HG02678 (cell line): ENCODE measurements at regions not wholly inside any gene's neighbourhood (a gene's known extent, or its start where the extent isn't known, plus 50 kb on each side); places are given as distances from the start of the nearest gene placed in this dataset.
"Not testable (repeated sequence)": the region's sequence is repeated elsewhere in the genome, so short reads cannot be mapped to it uniquely, and the experiment has no call there.

Experiments used
- ATAC-seq: cut with Tn5 transposase; IDR thresholded peaks from one replicate; pipeline ENCODE4 v1.9.1; 2021; ENCODE audit warnings: mild to moderate bottlenecking, moderate library complexity; ENCODE audit not compliant: unreplicated experiment

- no peak for ATAC-seq
These were observed 618.4 kb downstream of the CDH9 start for GRCh38 chr5:26419987-26420386.

DNA sequence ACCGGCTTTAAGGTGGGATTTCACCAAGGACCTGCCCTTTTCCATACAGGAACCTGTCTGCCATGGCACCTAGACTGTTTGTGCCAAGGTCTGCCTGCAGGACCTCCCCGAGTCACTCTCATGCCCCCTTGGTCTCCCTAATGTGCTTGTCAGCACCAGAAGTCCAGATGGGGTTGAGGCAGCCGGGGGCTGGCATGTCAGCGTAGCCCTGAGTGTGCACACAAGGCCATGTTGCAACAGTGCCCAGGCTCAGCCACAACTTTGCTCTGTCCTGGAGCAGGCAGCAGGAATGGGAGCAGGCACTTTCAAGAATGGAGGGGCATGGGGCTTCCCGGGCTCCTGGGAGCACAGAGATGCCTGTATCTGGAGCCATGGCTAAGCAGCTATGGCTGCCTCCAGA is 621.5 kb downstream of the CDH9 start:
- ATAC-seq = no peak

DNA sequence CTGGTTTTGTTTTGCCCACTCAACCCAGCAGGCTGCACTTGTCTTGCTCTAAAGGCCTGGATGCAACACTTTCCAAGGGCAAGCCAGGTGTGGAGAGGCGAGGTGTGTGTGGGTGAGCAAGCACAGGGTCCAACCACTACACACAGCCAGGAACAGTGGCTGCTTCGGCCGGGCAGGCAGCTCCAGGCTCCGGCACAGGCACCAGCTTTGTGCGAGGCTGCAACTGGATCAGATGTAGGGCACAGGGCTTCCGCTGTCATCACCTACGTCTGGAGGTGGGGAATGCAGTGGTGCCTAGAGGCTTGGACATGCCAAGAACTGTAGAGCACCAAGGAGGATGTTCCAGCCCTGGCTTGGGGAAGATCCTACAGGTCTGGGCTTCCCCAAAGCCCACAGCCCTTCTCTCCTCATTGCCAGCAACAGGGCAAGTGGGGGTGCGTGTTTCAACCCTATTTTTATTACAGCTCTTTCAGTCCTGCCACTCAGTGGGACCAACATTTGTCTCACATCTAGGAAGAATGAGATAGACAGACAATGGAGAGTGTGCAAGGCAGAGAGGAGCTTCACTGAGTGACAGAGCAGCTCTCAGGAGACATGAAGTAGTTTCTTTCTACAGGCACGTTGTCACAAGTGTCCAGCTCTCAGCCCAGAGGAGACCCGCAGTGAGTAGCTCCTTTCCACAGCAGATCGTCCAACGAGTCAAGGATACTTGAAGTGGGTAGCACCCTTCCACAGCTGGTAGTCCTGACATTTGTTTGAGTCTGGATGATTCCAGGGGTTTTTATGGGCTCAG is 622.2 kb downstream of the CDH9 start:
- ATAC-seq = no peak

DNA sequence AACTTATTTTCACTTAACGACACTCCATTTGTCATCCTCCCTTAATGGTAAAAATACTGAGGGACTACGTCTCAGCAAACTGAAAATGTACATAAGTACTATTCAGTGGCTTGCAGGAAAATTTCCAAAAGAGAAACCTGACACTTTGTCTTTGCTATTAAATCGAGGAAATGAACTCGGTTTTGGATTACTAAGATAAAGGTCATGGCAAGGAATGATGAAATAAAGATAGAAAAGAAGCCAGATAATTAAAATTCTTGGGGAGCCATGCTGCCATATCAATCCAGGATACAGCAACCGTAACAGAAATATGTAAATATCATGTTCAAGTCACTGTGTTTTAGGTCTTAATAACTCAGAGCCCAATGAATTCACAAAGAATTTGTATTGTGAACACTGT is 647.8 kb downstream of the CDH9 start:
- no peak for ATAC-seq

- no peak for ATAC-seq
These were observed 649.4 kb downstream of the CDH9 start for GRCh38 chr5:26388976-26389375.

DNA sequence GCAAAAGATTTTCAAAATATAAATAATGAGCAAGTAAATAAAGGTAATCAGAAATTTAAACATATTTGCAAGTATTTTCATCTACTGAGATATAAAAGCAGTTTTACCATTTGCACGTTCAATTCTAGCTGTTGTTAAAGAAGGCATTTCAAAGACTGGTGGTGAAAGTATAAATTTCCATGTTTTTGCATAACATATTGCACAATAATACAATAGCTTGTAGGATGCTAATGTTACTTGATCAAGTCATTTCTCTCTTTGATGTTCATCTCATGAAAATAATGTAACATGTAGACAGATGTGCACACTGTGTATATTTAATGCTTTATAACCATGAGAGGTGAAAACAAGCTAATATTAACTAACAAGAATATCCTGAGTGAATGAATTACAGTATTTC is 651.9 kb downstream of the CDH9 start:
- no peak for ATAC-seq

GRCh38 chr5:26364624-26365023 is 673.8 kb downstream of the CDH9 start:
- not testable (repeated sequence) for ATAC-seq

GRCh38 chr5:26343801-26344325 is 694.5 kb downstream of the CDH9 start:
- ATAC-seq = no peak

DNA sequence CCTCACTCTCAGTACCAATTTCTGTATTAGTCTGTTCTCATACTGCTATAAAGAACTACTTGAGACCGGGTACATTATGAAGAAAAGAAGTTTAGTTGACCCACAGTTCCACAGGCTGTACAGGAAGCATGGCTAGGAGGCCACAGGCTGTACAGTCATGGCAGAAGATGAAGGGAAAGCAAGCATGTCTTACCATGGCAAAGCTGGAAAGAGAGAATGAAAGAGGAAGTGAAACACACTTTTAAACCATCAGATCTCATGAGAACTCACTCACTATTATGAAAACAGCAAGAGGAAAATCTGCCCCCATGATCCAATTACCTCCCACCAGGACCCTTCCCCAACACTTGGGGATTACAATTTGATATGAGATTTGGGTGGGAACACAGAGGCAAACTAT is 698.8 kb downstream of the CDH9 start:
- ATAC-seq = no peak

DNA sequence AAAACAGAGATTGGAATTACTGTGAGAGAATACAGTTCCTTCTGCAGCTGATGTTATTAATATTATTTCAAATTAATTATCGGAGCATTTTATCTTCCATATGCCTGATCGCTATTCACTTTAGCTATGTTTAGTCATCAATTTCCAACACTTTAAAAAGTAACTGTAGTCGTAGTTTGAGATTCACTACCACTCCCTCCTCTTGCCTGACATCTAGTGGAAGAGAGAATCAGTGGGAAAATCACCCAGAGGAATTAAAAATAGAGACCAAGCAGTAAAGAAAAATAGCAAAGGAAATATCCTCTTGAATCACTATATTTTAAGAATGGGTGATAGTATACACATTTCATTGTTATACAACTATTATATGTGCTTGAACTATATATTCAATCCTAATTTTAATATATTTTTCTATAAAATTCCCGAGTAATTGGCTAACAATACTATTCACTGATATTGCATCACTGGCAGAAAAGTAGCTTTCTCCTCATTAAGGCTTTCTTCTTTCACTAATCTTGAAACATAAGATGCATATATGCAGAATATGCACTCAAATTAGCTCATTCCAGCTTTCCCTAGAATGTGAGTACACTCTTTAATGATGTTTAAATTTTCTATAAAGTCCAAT is 708.7 kb downstream of the CDH9 start:
- ATAC-seq = no peak

DNA sequence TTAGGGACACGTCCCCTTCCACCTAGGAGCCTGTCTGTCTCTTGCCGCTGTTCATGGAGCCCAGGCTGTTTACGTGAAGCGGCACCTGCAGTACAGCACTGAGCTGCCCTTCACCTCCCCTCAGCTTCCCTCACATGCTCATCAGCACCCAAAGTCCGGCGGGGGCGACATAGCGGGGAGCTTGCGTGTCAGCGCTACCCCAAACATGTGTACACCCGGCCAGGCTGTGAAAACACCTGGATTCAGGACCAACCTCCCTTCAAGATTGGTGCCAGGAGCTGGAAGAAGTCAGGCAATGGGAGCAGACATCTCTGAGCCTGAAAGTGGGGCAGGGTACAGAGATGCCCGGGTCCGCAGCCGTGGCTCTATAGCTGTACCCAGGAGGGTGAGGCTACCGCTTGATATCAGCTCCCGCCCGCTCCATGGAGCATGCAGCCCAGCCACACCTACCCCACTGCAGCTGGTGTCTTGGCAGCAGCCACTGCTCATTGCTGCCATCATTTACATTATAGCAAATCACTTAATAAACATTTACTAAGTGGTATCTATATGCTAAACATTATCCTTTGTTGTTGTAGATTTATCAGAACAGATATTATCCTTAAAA is 712.1 kb downstream of the CDH9 start:
- no peak for ATAC-seq

- ATAC-seq = not testable (repeated sequence)
These were observed 713.0 kb downstream of the CDH9 start for GRCh38 chr5:26325432-26325831.

DNA sequence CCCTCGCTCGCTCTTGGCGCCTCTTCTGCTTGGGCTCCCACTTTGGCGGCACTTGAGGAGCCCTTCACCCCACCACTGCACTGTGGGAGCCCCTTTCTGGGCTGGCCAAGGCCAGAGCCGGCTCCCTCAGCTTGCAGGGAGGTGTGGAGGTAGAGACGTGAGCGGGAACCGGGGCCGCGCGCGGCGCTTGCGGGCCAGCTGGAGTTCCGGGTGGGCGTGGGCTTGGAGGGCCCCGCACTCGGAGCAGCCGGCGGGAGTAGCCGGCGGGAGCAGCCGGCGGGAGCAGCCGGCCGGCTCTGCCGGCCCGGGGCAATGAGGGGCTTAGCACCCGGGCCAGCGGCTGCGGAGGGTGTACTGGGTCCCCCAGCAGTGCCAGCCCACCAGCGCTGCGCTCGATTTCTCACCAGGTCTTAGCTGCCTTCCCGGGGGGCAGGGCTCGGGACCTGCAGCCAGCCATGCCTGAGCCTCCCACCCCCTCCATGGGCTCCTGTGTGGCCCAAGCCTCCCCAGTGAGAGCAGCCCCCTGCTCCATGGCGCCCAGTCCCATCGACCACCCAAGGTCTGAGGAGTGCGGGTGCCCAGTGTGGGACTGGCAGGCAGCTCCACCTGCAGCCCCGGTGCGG is 714.0 kb downstream of the CDH9 start:
- not testable (repeated sequence) for ATAC-seq

DNA sequence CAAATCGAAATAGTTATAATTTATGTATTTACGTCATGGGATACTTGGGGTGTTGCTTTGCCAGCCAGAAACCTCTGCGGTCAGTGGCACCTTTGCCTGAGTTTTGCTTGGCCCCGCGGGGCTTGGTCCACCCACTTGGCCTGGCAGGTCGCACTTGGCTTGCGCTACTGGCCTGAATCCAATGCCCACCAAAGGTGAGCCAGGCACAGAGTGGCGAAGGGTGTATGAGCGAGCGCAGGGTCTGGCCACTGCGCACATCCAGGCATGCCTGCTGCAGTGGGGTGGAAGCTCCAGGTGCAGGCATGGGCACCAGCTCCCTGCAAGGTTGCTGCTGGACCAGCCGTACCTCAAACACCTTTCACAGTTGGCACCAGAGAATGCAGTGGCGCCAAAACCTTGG is 714.6 kb downstream of the CDH9 start:
- no peak for ATAC-seq

DNA sequence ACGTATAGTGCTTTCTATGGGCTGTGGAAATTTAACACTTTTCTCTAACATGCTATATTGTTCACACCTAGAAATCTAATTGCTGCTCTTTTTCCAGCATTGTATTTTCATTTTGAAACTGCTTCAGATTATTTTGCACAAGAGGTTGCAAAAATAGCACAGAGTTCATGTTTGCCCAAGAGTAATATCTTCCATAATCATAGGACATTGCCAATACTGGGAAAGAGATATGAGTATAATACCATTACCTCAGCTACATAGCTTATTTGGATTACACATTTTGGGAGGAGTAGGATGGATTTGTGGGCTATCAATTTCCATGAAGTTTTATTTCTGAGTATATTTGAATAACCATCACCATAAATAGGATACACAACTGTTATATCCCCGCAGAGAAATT is 717.1 kb downstream of the CDH9 start:
- no peak for ATAC-seq

- ATAC-seq = no peak
These were observed 728.0 kb downstream of the CDH9 start for GRCh38 chr5:26310415-26310814.

- ATAC-seq = no peak
These were observed 742.8 kb downstream of the CDH9 start for GRCh38 chr5:26295541-26295940.

DNA sequence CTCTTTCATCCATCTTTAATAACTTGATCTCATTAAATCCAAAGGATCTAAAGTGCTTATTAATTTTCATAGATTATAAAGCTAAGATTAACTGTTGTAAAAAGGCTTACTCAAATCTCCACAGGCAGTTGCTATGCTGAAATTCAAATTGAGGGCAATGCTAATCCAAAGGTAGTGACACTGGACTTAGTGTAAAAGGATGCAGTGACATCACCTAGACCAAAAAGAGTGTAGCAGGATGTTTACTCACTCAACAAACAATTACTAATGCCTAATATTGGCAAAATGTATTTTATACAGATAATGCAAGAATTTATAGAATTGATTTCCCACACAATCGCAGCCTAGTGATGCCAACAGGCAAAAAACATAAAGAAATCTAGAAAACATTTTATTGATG is 756.2 kb downstream of the CDH9 start:
- ATAC-seq = no peak

- no peak for ATAC-seq
These were observed 760.3 kb downstream of the CDH9 start for GRCh38 chr5:26278078-26278477.

- no peak for ATAC-seq
These were observed 779.3 kb downstream of the CDH9 start for GRCh38 chr5:26259081-26259480.

DNA sequence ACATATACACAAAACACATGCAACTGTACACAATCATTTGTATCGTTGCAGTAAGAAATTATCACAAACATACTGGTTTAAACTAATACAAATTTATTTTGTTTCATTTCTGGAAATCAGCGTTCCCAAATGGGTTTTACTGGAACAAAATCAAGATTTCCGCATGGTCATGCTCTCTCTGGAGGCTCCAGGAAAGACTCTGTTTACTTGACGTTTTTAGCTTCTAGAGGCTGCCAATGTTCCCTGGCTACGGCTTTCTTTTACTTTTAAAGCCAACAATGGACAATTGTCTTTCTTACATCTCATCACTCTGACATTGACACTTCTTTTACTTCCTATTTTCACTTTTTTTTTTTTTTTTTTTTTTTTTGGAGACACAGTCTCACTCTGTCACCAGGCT is 793.1 kb downstream of the CDH9 start:
- ATAC-seq = no peak

DNA sequence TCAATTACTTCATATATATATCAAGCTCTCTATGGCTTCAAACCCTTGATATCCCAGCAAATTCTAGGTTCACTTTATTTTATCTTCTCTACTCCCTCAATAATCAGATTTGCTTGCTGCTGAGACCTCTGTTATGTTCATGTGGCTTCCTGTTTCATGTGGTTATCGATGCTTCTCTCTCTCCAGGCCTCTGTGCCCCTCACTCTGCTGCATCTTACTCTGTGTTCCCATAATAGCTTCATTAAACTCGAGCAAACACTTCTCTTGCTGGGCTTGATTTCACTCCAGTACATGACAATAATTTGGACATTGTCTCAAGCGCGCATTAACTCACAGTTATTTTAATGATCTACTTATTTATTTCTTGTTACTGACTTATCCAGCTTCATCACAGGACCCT is 798.8 kb downstream of the CDH9 start:
- no peak for ATAC-seq
